HCT116 (cell line): ENCODE measurements at regions not wholly inside any gene's neighbourhood (a gene's known extent, or its start where the extent isn't known, plus 50 kb on each side); places are given as distances from the start of the nearest gene placed in this dataset.

Experiments used
- ATAC-seq: fragments of 200-7000 bp; cut with Tn5 transposase; 2 replicates; pipeline ENCODE4 v1.9.1; 2020; ENCODE audit warnings: mild to moderate bottlenecking, moderate library complexity
- BruUV-seq: library from RNA; stranded (reverse); fragments of 400-500 nt; replicated peaks from 2 replicates; lab custom pipeline; 2021; lab: Mats Ljungman, UMichigan
- CTCF ChIA-PET: fragments of 300-600 bp; sonication (Branson Sonifier 250); formaldehyde crosslinking; loops from one replicate; lab custom pipeline; 2021; ENCODE audit warnings: antibody characterized with exemption; lab: Charles Lee
- POLR2A ChIA-PET: fragments of 300-600, 350-600 bp; sonication (Branson Sonifier 250); formaldehyde crosslinking; loops from one replicate; lab custom pipeline; 2021; ENCODE audit warnings: antibody characterized with exemption; lab: Charles Lee
- RAD21 ChIA-PET, 2 experiments: fragments of 300-600 bp; sonication (Branson Sonifier 250); formaldehyde crosslinking; loops; one replicate each; lab custom pipeline; 2023; ENCODE audit warnings: low total read pairs in 2 of 2; ENCODE audit not compliant: uncharacterized antibody in 2 of 2, unreplicated experiment in 2 of 2, low non-redundant PET in 1 of 2; lab: Charles Lee
- DNase-seq: peaks from one replicate; pipeline ENCODE4 v3.0.0-alpha.2; 2010; ENCODE audit warnings: low read depth, low spot score
- H2AFZ ChIP-seq: fragments of 200-600 bp; shearing (Covaris generic), sonication (generic); 2 replicates; pipeline ENCODE4 v1.6.1; 2017; ENCODE audit warnings: low read depth, mixed run types, mixed read lengths, antibody characterized with exemption, low read length; ENCODE audit not compliant: poor library complexity, severe bottlenecking
- H3K27ac ChIP-seq: 2 replicates; pipeline ENCODE4 v1.5.1; 2012; ENCODE audit warnings: low read depth, low read length
- H3K27me3 ChIP-seq: fragments of 200-600 bp; sonication (generic); 2 replicates; pipeline ENCODE4 v1.6.1; 2016; ENCODE audit warnings: mixed run types, low read length, mixed read lengths; ENCODE audit not compliant: insufficient read depth
- H3K36me3 ChIP-seq, 2 experiments: fragments of 200-500 bp in 1 of 2; fragments of 200-600 bp in 1 of 2; sonication (Bioruptor generic) in 1 of 2; sonication (generic) in 1 of 2; 2 replicates each; pipeline versions ENCODE4 v1.5.1 to v1.6.1; 2014 to 2016; ENCODE audit warnings: low read length in 2 of 2, inconsistent platforms in 1 of 2, mixed read lengths in 1 of 2, mixed run types in 1 of 2; ENCODE audit not compliant: insufficient read depth in 2 of 2, control insufficient read depth in 1 of 2
- H3K4me1 ChIP-seq, 2 experiments: fragments of 200-600 bp in 1 of 2; sonication (generic) in 1 of 2; 2 replicates each; pipeline versions ENCODE4 v1.5.1 to v1.6.1; 2012 to 2017; ENCODE audit warnings: low read length in 2 of 2, inconsistent platforms in 1 of 2, mild to moderate bottlenecking in 1 of 2, mixed read lengths in 1 of 2, mixed run types in 1 of 2, moderate library complexity in 1 of 2; ENCODE audit not compliant: insufficient read depth in 2 of 2, control insufficient read depth in 1 of 2
- H3K4me2 ChIP-seq: fragments of 200-600 bp; sonication (generic); 2 replicates; pipeline ENCODE4 v1.6.1; 2017; ENCODE audit warnings: mixed run types, low read length, mixed read lengths
- H3K4me3 ChIP-seq, 2 experiments: fragments of 200-600 bp in 1 of 2; sonication (generic) in 1 of 2; replicated peaks in 1 of 2; 2 replicates each; pipeline ENCODE4 v1.5.1; 2011 to 2016; ENCODE audit warnings: low read length in 2 of 2, control low read depth in 1 of 2, low read depth in 1 of 2, mild to moderate bottlenecking in 1 of 2, mixed read lengths in 1 of 2, mixed run types in 1 of 2
- H3K79me2 ChIP-seq: fragments of 200-600 bp; sonication (generic); 2 replicates; pipeline ENCODE4 v1.6.1; 2017; ENCODE audit warnings: mild to moderate bottlenecking, mixed run types, low read length, moderate library complexity, mixed read lengths; ENCODE audit not compliant: insufficient read depth
- H3K9ac ChIP-seq: fragments of 200-600 bp; sonication (generic); 2 replicates; pipeline ENCODE4 v1.6.1; 2016; ENCODE audit warnings: low read length, mixed read lengths
- H3K9me2 ChIP-seq: fragments of 200-600 bp; sonication (generic), shearing (Covaris generic); 2 replicates; pipeline ENCODE4 v1.6.1; 2017; ENCODE audit warnings: mixed run types, mild to moderate bottlenecking, moderate library complexity; ENCODE audit not compliant: insufficient read depth
- H3K9me3 ChIP-seq, 2 experiments: fragments of 200-500 bp in 1 of 2; fragments of 200-600 bp in 1 of 2; sonication (Bioruptor generic) in 1 of 2; sonication (generic) in 1 of 2; 2 replicates each; pipeline ENCODE4 v1.6.1; 2014 to 2017; ENCODE audit warnings: low read length in 2 of 2, mixed read lengths in 2 of 2, inconsistent platforms in 1 of 2, low read depth in 1 of 2, mild to moderate bottlenecking in 1 of 2, mixed run types in 1 of 2, moderate library complexity in 1 of 2; ENCODE audit not compliant: control insufficient read depth in 1 of 2, insufficient read depth in 1 of 2
- H4K20me1 ChIP-seq: fragments of 200-600 bp; sonication (generic), shearing (Covaris generic); 2 replicates; pipeline ENCODE4 v1.6.1; 2017; ENCODE audit warnings: mixed run types, mild to moderate bottlenecking, moderate library complexity; ENCODE audit not compliant: insufficient read depth
- CEBPB ChIP-seq: IDR thresholded peaks from 2 replicates; pipeline ENCODE4 v1.6.1; 2012; ENCODE audit warnings: low read depth
- ELF1 ChIP-seq: IDR thresholded peaks from 2 replicates; pipeline ENCODE4 v1.6.1; 2012; ENCODE audit warnings: low read depth, borderline replicate concordance
- EZH2phosphoT487 ChIP-seq: fragments of 200-600 bp; IDR thresholded peaks from 2 replicates; pipeline ENCODE4 v1.6.1; 2018; ENCODE audit warnings: antibody characterized with exemption, borderline replicate concordance
- REST ChIP-seq: IDR thresholded peaks from 2 replicates; pipeline ENCODE4 v1.6.1; 2012; ENCODE audit warnings: low read depth
- SIN3A ChIP-seq: IDR thresholded peaks from 2 replicates; pipeline ENCODE4 v1.6.1; 2012; ENCODE audit warnings: low read depth
- TCF7L2 ChIP-seq: IDR thresholded peaks from 2 replicates; pipeline ENCODE4 v1.7.0; 2011; ENCODE audit warnings: borderline replicate concordance, inconsistent platforms; ENCODE audit not compliant: insufficient read depth, insufficient read length; ENCODE audit errors: extremely low read depth
- YY1 ChIP-seq: IDR thresholded peaks from 2 replicates; pipeline ENCODE4 v1.6.1; 2011; ENCODE audit warnings: low read length, low read depth, moderate library complexity, mild to moderate bottlenecking; ENCODE audit not compliant: insufficient replicate concordance; ENCODE audit errors: extremely low read depth
- intact Hi-C: fragments of 100-400 bp; cut with micrococcal nuclease; formaldehyde crosslinking; loops from 2 replicates; pipeline ENCODE4 v1.10.0; 2022

- H3K27me3 ChIP-seq, result no peaks in the 10 kb centered on the region
- intact Hi-C loops, result no loop called here
- POLR2A ChIA-PET, result no interaction called here
- TF ChIP-seq TCF7L2, result no peak
- TF ChIP-seq CEBPB, result no peak
- no peak for TF ChIP-seq EZH2phosphoT487
- TF ChIP-seq YY1, result no peak
- TF ChIP-seq ELF1, result no peak
- TF ChIP-seq SIN3A, result no peak
- no peak for TF ChIP-seq REST
- no peaks in the 10 kb centered on the region for H3K9me2 ChIP-seq
- ATAC-seq (no peak), DNase-seq (no peak)
- no peak overlapping the region for H3K4me3 ChIP-seq
- CTCF ChIA-PET, result no interaction called here
- no peaks in the 10 kb centered on the region for H3K36me3 ChIP-seq
- H4K20me1 ChIP-seq, result no peaks in the 10 kb centered on the region
- H2AFZ ChIP-seq, result no peak overlapping the region
- H3K9me3 ChIP-seq, result no peaks in the 10 kb centered on the region
- H3K79me2 ChIP-seq, result no peaks in the 10 kb centered on the region
- RAD21 ChIA-PET, result no interaction called here
- H3K4me1 ChIP-seq, result no peaks in the 10 kb centered on the region
- H3K9ac ChIP-seq, result no peak overlapping the region
- H3K27ac ChIP-seq, result no peak overlapping the region
- no peak overlapping the region for H3K4me2 ChIP-seq
- BruUV-seq, result no TSS peak
Observed at GRCh38 chr5:90182726-90183125, 226.8 kb downstream of the CETN3 start.
